ENCODE measurements at regions not wholly inside any gene's neighbourhood (a gene's known extent, or its start where the extent isn't known, plus 50 kb on each side); places are given as distances from the start of the nearest gene placed in this dataset.
"Not testable (repeated sequence)": the region's sequence is repeated elsewhere in the genome, so short reads cannot be mapped to it uniquely, and the experiment has no call there.

- DNase-seq, result no peak
Observed at GRCh38 chr9:113705928-113706519, 170.1 kb upstream of the ZNF618 start.

DNA sequence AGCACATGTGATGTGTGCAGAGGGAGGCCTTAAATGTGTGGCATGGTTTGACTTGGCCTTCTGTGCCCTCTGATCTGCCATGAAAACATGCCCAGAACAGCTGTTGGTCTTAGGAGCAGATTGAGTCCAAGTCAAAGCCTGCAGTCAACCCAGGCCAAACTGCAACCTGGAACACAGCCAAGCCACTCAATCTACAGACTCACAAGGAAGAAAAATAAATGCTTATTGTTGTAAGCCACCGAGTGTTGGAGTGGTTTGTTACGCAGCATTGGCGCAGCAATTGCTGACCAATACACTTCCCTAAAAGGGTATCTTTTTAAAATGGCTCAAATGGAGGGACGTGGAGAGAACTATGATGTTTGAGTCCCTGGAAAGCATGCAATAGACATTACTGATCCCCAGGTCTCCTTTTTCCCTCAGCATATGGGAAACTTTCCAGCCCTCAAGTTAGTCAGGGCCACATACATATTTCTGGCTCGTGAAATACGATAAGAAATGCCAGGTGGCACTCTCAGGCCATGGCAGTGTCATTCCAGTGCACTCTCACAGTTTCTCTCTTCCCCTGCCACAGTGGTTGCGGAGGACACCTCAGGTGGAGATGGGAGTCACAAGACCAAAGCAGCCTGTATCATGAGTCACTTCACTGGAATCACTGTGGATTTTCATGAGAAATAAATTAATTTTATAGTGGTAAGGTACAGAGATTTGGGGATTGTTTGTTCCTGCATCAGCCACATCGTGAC is 168.0 kb upstream of the ZNF618 start:
- DNase-seq, result no peak

DNA sequence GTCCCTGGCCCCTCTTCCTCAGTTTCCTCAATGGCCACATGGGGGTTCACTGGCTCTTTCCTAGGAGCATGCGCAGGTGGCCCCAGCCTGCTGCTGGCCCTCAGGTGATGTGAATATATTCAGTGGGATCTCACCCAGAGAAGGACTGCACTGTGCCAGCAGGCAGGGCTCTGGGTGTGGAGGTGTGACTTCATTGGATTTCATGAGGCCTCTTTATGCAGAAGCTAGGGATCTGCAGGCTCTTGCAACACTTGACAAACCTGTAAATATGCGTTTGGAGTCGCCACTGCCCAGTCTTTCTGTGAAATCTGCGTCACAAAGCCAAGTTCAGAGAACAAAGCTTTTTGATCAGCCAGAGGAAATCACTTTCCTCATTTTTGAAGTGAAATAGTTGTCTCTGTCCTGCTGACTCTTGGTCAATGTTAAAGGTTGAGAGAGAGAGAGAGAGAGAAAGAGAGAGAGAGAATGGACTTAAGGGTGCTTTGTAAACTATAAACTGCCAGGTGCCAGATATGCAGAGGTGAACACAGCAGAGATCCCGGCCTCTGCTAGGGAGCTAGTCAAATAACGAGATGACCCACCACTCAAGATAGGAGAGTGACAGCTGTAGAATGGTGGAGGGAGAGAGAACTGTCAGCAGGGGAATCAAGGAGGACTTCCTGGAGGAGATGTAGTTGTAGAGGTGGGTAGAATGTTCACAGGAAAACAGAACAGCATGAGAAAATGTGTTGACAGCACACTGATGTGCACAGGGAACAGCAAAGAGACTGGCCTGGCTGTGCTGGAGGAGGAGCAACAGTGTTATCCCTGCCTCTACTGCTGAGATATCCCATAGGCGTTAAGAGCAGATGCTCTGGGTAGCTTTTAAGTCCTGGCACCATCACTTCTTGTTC is 167.0 kb upstream of the ZNF618 start:
- DNase-seq, result no peak

GRCh38 chr9:113709721-113710120 is 166.4 kb upstream of the ZNF618 start:
- DNase-seq, result no peak

DNA sequence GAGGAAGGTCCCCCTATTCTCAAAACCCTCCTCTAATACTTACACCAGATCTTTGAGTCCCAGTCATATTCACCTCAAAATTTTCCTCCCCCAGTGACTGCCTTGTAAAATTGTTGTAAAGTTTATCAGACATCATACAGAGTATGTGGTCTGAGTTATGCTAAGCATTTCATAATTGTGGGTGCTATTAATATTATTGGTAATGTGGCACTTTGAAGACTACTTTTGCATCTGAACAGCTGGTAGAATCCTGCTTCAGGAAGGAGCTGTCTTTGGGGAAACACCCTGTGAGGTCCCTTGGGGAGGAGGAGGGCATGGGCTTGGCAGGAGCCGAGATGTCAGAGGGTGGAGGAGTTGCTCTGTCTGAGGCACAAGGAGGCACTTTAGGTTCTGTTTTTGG is 164.9 kb upstream of the ZNF618 start:
- DNase-seq, result no peak

DNA sequence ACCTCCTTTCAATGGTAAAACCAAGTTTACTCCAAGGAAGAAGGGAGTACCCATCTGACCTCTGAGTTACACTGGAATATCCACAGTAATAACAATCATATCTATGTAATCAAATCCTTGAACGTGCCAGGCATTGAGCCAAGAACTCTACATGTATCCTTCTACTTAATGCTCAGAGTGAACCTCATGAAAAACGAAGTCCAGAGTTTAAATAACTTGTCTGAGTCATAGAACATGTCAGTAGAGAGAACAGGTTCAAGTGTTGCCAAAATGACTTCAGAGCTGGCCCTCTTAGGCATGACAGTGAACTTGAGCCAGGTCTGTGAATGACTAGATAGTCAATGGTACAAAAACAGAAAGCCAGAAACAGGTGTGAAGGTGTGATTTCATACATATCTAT is 164.1 kb upstream of the ZNF618 start:
- no peak for DNase-seq

DNA sequence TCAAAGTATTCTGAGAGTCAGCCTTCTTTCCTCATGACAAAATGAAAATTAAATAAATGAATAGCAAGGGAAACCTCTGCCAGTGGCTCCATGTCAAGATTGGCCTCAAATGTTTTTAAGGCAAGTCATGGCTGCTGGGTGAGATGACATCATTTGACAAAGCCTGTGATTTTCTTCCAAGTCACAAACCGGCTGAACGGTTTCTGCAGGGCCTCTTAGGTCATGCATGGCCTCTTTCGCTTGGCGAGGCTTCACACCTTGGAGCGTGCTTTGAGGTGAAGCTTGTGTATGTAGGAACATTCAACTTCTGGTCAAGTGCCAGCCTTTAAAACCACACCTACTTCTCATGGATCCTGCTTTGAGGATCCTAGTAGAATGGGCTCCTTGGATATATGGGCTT is 161.0 kb upstream of the ZNF618 start:
- no peak for DNase-seq

GRCh38 chr9:113719919-113720318 is 156.2 kb upstream of the ZNF618 start:
- no peak for DNase-seq

DNA sequence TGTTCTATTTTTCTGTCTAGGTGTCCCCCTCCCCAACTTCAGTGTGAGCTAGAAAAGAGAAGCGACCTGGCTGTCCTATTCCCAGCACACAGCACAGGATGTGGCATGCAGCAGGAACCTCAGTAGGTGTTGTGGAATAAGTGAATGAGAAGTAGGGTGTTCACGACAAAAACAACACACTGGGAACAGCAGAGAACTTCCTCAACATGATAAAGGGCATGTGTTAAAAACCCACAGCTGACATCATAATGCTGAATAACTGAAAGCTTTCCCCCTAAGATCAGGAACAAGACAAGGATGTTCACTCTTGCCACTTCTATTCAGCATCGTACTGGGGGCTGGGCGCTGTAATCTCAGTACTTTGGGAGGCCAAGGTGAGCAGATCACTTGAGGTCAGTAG is 155.6 kb upstream of the ZNF618 start:
- no peak for DNase-seq

DNA sequence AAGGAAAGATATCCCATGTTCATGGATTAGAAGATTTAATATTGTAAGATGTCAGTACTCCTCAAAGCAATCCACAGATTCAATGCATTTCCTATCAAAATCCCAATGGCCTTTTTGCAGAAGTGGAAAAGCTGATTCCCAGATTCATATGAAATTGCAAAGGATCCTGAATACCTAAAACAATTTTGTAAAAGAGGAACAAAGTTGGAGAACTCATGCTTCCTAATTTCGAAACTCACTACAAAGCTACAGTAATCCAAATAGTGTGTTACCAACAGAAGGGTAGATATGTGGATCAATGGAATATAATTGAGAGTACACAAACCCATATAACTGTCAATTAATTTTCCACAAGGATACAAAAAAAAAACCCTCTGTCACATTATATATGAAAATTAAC is 154.3 kb upstream of the ZNF618 start:
- no peak for DNase-seq

- DNase-seq, result no peak
Observed at GRCh38 chr9:113724202-113724601, 151.9 kb upstream of the ZNF618 start.

- no peak for DNase-seq
Observed at GRCh38 chr9:113728989-113729388, 147.1 kb upstream of the ZNF618 start.

GRCh38 chr9:113734826-113735225 is 141.3 kb upstream of the ZNF618 start:
- DNase-seq, result no peak

DNA sequence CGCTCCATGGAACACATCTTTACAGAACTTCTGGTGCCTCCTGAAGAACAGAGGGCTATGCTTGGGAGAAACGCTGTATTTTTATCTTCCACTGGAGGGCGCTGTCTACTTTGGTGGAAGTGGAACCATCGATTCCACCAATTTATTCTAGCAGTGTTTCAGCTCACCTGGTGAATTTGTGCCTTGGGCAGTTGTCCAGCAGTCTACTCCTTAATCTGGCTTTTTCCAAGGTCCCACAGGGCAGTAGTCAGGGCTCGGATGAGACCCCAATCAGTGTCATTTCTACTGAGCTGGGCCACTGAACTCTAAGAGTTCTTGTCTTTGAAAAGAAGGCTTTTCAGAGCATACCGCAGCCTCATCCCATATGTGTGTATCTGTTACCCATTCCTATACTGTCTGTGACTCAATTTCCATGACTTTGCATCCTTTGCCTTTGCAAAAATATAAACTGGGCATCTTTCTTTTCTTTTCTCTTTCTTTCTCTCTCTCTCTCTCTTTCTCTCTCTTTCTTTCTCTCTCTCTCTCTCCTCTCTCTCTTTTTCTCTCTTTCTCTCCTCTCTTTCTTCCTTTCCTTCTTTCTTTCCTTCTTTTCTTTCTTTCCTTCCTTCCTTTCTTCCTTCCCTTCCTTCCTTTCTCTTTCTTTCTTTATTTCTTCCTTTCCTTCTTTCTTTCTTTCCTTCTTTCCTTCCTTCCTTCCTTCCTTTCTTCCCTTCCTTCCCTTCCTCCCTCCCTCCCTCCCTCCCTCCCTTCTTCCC is 138.4 kb upstream of the ZNF618 start:
- DNase-seq, result no peak

DNA sequence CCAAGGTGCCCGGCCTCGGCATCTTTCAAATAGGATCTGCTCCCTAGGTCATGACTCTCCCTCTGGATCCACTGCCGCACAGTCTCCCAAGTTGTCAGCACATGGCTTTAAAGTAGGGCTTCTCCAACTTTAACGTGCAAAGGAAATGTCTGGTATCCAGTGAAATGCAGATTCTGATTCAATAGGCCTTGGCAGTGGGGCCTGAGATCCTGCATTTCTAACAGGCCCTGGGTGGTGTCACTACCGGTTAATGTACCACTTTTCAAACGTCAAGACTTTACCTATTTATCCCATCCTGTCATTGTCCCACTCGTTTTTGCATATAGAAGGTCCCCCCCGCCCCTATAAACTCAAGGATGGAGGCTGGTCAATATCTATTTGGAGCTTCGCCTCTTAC is 137.6 kb upstream of the ZNF618 start:
- DNase-seq, result no peak

DNA sequence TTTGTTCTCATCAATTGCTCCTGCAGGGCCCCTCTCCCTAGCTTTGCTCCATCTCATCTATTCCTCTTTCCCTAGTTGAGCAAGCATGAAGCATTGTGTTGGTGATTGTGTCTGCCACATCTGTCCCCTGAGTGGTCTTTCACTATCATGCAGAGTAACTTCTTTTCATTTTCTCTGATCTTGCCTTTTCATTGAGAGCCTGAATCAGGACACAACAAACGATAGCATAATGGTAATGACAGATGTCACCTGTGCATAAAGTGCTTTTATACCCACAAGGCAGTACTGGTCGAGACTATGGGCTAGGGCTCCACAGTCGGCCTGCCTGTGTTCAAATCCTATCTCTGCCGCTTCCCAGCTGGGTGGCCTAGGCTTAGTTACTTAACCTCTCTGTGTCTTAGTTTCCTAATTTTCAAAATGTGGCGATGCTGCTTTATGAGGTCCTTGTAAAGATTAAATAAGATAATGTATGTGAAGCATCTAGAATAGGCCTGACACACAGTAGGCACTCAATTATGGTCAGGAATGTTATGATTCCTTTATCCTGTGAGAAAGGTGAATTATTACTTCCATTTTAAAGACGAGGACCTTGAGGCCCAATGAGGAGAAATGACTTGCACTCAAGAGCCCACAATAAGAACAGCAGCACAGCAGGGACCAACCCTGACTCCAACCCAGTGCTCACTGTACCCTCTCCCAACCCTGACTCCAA is 137.1 kb upstream of the ZNF618 start:
- DNase-seq, result no peak

- DNase-seq, result not testable (repeated sequence)
Observed at GRCh38 chr9:113739605-113740507, 136.3 kb upstream of the ZNF618 start.

DNA sequence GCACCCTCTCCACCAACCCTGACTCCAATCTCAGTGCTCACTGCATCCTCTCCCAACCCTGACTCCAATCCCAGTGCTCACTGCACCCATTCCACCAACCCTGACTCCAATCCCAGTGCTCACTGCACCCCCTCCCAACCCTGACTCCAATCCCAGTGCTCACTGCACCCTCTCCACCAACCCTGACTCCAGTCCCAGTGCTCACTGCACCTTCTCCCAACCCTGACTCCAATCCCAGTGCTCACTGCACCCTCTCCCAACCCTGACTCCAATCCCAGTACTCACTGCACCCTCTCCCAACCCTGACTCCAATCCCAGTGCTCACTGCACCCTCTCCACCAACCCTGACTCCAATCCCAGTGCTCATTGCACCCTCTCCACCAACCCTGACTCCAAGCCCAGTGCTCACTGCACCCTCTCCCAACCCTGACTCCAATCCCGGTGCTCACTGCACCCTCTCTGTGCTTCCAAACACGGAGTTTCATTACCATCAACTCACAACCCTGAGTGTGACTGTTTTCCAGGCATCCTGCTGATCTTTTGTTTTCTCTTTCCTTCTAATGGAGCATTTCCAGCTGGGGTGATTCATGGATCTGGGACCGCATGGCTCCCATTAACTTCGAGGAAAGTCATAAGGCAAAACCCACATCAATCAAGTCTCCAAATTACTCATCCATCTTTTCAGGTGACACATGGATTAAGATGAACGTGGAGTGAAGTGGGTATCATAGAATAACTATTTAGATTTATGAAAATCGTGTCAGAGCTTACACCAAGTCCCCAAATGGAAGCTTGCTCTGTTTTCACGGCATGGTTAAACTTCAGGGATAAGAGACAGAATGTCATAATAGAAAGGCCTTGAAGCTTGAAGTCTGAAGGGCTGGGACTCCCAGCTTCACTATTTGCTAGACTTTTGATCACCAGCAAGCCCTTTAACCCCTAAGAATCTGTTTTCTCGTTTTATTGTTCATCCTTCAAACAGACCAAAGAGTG is 135.3 kb upstream of the ZNF618 start:
- not testable (repeated sequence) for DNase-seq

- DNase-seq, result no peak
Observed at GRCh38 chr9:113741886-113742854, 133.9 kb upstream of the ZNF618 start.
